Loucy (cell line): ENCODE measurements at regions not wholly inside any gene's neighbourhood (a gene's known extent, or its start where the extent isn't known, plus 50 kb on each side); places are given as distances from the start of the nearest gene placed in this dataset.

Source experiments
- CTCF ChIP-seq: fragments of 200-600 bp; sonication (generic); conservative IDR thresholded peaks from 2 replicates; pipeline ENCODE4 v1.5.1; 2014; ENCODE audit warnings: mild to moderate bottlenecking, antibody characterized with exemption, low read length
- EZH2phosphoT487 ChIP-seq: fragments of 200-600 bp; IDR thresholded peaks from 2 replicates; pipeline ENCODE4 v1.6.1; 2018; ENCODE audit warnings: antibody characterized with exemption, mild to moderate bottlenecking, moderate library complexity, borderline replicate concordance

GRCh38 chr2:19799881-19800780 is 101.7 kb downstream of the TTC32 start:
- no peak for TF ChIP-seq CTCF
- TF ChIP-seq EZH2phosphoT487, result no peak
